DMS153 (cell line): ENCODE measurements at regions not wholly inside any gene's neighbourhood (a gene's known extent, or its start where the extent isn't known, plus 50 kb on each side); places are given as distances from the start of the nearest gene placed in this dataset.
"Not testable (repeated sequence)": the region's sequence is repeated elsewhere in the genome, so short reads cannot be mapped to it uniquely, and the experiment has no call there.

Source experiments
- DNase-seq: peaks from one replicate; lab custom pipeline; 2025; lab: John Stamatoyannopoulos, UW

- DNase-seq, result no peak
These were observed 566.5 kb upstream of the B3GAT1 start for GRCh38 chr11:134978388-134979088.

GRCh38 chr11:134976551-134976950 is 564.5 kb upstream of the B3GAT1 start:
- DNase-seq, result no peak

GRCh38 chr11:134975866-134976376 is 563.9 kb upstream of the B3GAT1 start:
- no peak for DNase-seq

- DNase-seq, result no peak
These were observed 561.8 kb upstream of the B3GAT1 start for GRCh38 chr11:134973801-134974200.

GRCh38 chr11:134971381-134971780 is 559.3 kb upstream of the B3GAT1 start:
- DNase-seq, result no peak

GRCh38 chr11:134967746-134968145 is 555.7 kb upstream of the B3GAT1 start:
- no peak for DNase-seq

GRCh38 chr11:134961386-134961785 is 549.3 kb upstream of the B3GAT1 start:
- DNase-seq, result not testable (repeated sequence)

GRCh38 chr11:134958870-134959269 is 546.8 kb upstream of the B3GAT1 start:
- no peak for DNase-seq

- DNase-seq, result no peak
These were observed 546.2 kb upstream of the B3GAT1 start for GRCh38 chr11:134958336-134958640.

GRCh38 chr11:134957540-134958335 is 545.7 kb upstream of the B3GAT1 start:
- no peak for DNase-seq

GRCh38 chr11:134956450-134957210 is 544.6 kb upstream of the B3GAT1 start:
- DNase-seq, result no peak

GRCh38 chr11:134955970-134956369 is 543.9 kb upstream of the B3GAT1 start:
- DNase-seq, result not testable (repeated sequence)

- no peak for DNase-seq
These were observed 543.2 kb upstream of the B3GAT1 start for GRCh38 chr11:134955281-134955680.

GRCh38 chr11:134954456-134954855 is 542.4 kb upstream of the B3GAT1 start:
- DNase-seq, result not testable (repeated sequence)

GRCh38 chr11:134953417-134953970 is 541.5 kb upstream of the B3GAT1 start:
- DNase-seq, result not testable (repeated sequence)

- DNase-seq, result no peak
These were observed 539.3 kb upstream of the B3GAT1 start for GRCh38 chr11:134951305-134951700.

- no peak for DNase-seq
These were observed 538.8 kb upstream of the B3GAT1 start for GRCh38 chr11:134950692-134951304.

- no peak for DNase-seq
These were observed 537.4 kb upstream of the B3GAT1 start for GRCh38 chr11:134949121-134950090.

GRCh38 chr11:134947556-134947955 is 535.5 kb upstream of the B3GAT1 start:
- DNase-seq, result no peak

- DNase-seq, result no peak
These were observed 534.0 kb upstream of the B3GAT1 start for GRCh38 chr11:134945993-134946392.

- DNase-seq, result no peak
These were observed 532.9 kb upstream of the B3GAT1 start for GRCh38 chr11:134944986-134945385.
